CD4-positive, alpha-beta T cell (primary cell): ENCODE measurements at regions not wholly inside any gene's neighbourhood (a gene's known extent, or its start where the extent isn't known, plus 50 kb on each side); places are given as distances from the start of the nearest gene placed in this dataset.

ENCODE experiments used
- ATAC-seq: fragments of 200-7000 bp; cut with Tn5 transposase; one replicate; pipeline ENCODE4 v1.10.0; 2022; ENCODE audit warnings: mild to moderate bottlenecking; ENCODE audit not compliant: poor library complexity
- CTCF ChIA-PET: fragments of 350-600 bp; sonication (Branson Sonifier 250); formaldehyde crosslinking; loops from one replicate; lab custom pipeline; 2021; ENCODE audit warnings: antibody characterized with exemption, inconsistent platforms; lab: Charles Lee
- POLR2A ChIA-PET: fragments of 350-600 bp; sonication (Branson Sonifier 250); formaldehyde crosslinking; loops from one replicate; lab custom pipeline; 2021; ENCODE audit warnings: antibody characterized with exemption, inconsistent platforms; lab: Charles Lee
- DNase-seq, 14 experiments: peaks; one replicate each; pipeline ENCODE4 v3.0.0-alpha.2; 2013 to 2020; ENCODE audit warnings: mixed read lengths in 2 of 14
- H3K27ac ChIP-seq, 2 donors: one replicate each; pipeline versions ENCODE4 v1.5.1 to v1.7.0; 2013; ENCODE audit warnings: low read length in 2 of 2, low read depth in 1 of 2, mild to moderate bottlenecking in 1 of 2
- H3K27me3 ChIP-seq, 2 experiments: 1 replicate in 1 of 2; 2 replicates in 1 of 2; pipeline versions ENCODE4 v1.6.1 to v1.7.0; 2013; ENCODE audit warnings: low read length in 2 of 2, control low read depth in 1 of 2, mild to moderate bottlenecking in 1 of 2, moderate library complexity in 1 of 2; ENCODE audit not compliant: insufficient read depth in 2 of 2, control insufficient read depth in 1 of 2
- H3K36me3 ChIP-seq: one replicate; pipeline ENCODE4 v1.6.1; 2013; ENCODE audit warnings: low read length, control low read depth; ENCODE audit not compliant: insufficient read depth
- H3K4me1 ChIP-seq: one replicate; pipeline ENCODE4 v1.6.1; 2013; ENCODE audit warnings: low read length, control low read depth; ENCODE audit not compliant: insufficient read depth
- H3K4me3 ChIP-seq: one replicate; pipeline ENCODE4 v1.5.1; 2013; ENCODE audit warnings: mild to moderate bottlenecking, low read length, moderate library complexity
- H3K9me3 ChIP-seq, 2 experiments: 1 replicate in 1 of 2; 2 replicates in 1 of 2; pipeline versions ENCODE4 v1.6.1 to v1.7.0; 2013; ENCODE audit warnings: low read length in 2 of 2, mild to moderate bottlenecking in 2 of 2, control low read depth in 1 of 2, moderate library complexity in 1 of 2; ENCODE audit not compliant: control insufficient read depth in 1 of 2, insufficient read depth in 1 of 2
- H3K27ac Mint-ChIP-seq: one replicate; pipeline ENCODE4 v1.8.0; 2020; ENCODE audit warnings: mixed read lengths
- H3K27me3 Mint-ChIP-seq: one replicate; pipeline ENCODE4 v1.8.0; 2021; ENCODE audit warnings: mixed read lengths
- H3K36me3 Mint-ChIP-seq: one replicate; pipeline ENCODE4 v1.8.0; 2021; ENCODE audit warnings: low read depth, mixed read lengths
- H3K4me1 Mint-ChIP-seq: one replicate; pipeline ENCODE4 v1.8.0; 2021; ENCODE audit warnings: low read depth, mixed read lengths
- H3K4me3 Mint-ChIP-seq: one replicate; pipeline ENCODE4 v1.8.0; 2020; ENCODE audit warnings: mild to moderate bottlenecking, mixed read lengths
- H3K9me3 Mint-ChIP-seq: one replicate; pipeline ENCODE4 v1.8.0; 2020; ENCODE audit warnings: mixed read lengths
- CTCF ChIP-seq: fragments of 200-600 bp; IDR thresholded peaks from one replicate; pipeline ENCODE4 v1.8.0; 2022; ENCODE audit warnings: antibody characterized with exemption, mild to moderate bottlenecking
- intact Hi-C, 2 experiments: fragments of 100-400 bp; cut with DNase I in 1 of 2; cut with micrococcal nuclease in 1 of 2; formaldehyde crosslinking; loops; one replicate each; pipeline versions ENCODE4 v1.15.1 to v1.9.0; 2023 to 2025; cut with DNase I, micrococcal nuclease

- ChIA-PET POLR2A (no interaction called here), CTCF (no interaction called here)
- H3K36me3 Mint-ChIP-seq, result no peaks in the 10 kb centered on the region
- Histone ChIP-seq H3K27me3 (no peaks in the 10 kb centered on the region), H3K27ac (no peak overlapping the region), H3K36me3 (no peaks in the 10 kb centered on the region), H3K4me1 (no peaks in the 10 kb centered on the region), H3K9me3 (no peaks in the 10 kb centered on the region), H3K4me3 (no peak overlapping the region)
- intact Hi-C loops, result loop anchor here in 1 of 2 experiments (5.0 kb wide), 1 partner anchor 49 kb away; no protein-coding TSS in a partner anchor
- H3K4me1 Mint-ChIP-seq, result no peaks in the 10 kb centered on the region
- no peak overlapping the region for H3K27ac Mint-ChIP-seq
- no peak overlapping the region for H3K4me3 Mint-ChIP-seq
- ATAC-seq (no peak), DNase-seq (no peak)
- peaks cover 3% of the 10 kb centered on the region for H3K27me3 Mint-ChIP-seq
- no peaks in the 10 kb centered on the region for H3K9me3 Mint-ChIP-seq
- TF ChIP-seq CTCF, result no peak
Observed at GRCh38 chr15:29465816-29466215, 196.2 kb upstream of the NSMCE3 start.

- CTCF ChIA-PET, result no interaction called here
- intact Hi-C loops, result loop anchor here in 1 of 2 experiments (5.0 kb wide), 1 partner anchor 48 kb away; no protein-coding TSS in a partner anchor
- DNase-seq, result no peak
- Histone ChIP-seq H3K27ac (no peak overlapping the region), H3K36me3 (no peaks in the 10 kb centered on the region), H3K4me3 (no peak overlapping the region), H3K4me1 (no peaks in the 10 kb centered on the region), H3K9me3 (no peaks in the 10 kb centered on the region), H3K27me3 (no peaks in the 10 kb centered on the region)
- Mint-ChIP-seq H3K36me3 (no peaks in the 10 kb centered on the region), H3K27me3 (peaks cover 3% of the 10 kb centered on the region), H3K9me3 (no peaks in the 10 kb centered on the region), H3K27ac (no peak overlapping the region), H3K4me3 (no peak overlapping the region), H3K4me1 (no peaks in the 10 kb centered on the region)
- TF ChIP-seq CTCF, result no peak
- POLR2A ChIA-PET, result no interaction called here
- ATAC-seq, result no peak
Observed at GRCh38 chr15:29465196-29465595, 195.6 kb upstream of the NSMCE3 start.

- Histone ChIP-seq H3K4me1 (no peaks in the 10 kb centered on the region), H3K9me3 (no peaks in the 10 kb centered on the region), H3K27ac (no peak overlapping the region), H3K36me3 (no peaks in the 10 kb centered on the region), H3K27me3 (no peaks in the 10 kb centered on the region), H3K4me3 (no peak overlapping the region)
- CTCF ChIA-PET, result no interaction called here
- Mint-ChIP-seq H3K9me3 (no peaks in the 10 kb centered on the region), H3K27ac (no peak overlapping the region), H3K4me1 (no peaks in the 10 kb centered on the region), H3K36me3 (no peaks in the 10 kb centered on the region), H3K4me3 (no peak overlapping the region), H3K27me3 (peaks cover 3% of the 10 kb centered on the region)
- intact Hi-C loops, result no loop called here
- no peak for TF ChIP-seq CTCF
- DNase-seq (no peak), ATAC-seq (no peak)
- POLR2A ChIA-PET, result no interaction called here
Observed at GRCh38 chr15:29461877-29462276, 192.3 kb upstream of the NSMCE3 start.
